ENCODE measurements at regions not wholly inside any gene's neighbourhood (a gene's known extent, or its start where the extent isn't known, plus 50 kb on each side); places are given as distances from the start of the nearest gene placed in this dataset.

- TF ChIP-seq CTCF (IDR thresholded peaks at IDR 0.05) (no peak), POLR2AphosphoS5 (IDR thresholded peaks at IDR 0.05) (no peak), POLR2A (IDR thresholded peaks at IDR 0.05) (no peak), EP300 (IDR thresholded peaks at IDR 0.05; ENCODE audit: low read depth) (no peak)
These were observed 186.8 kb upstream of the TSC22D1 start for GRCh38 chr13:44762911-44763310.
